ENCODE measurements at regions not wholly inside any gene's neighbourhood (a gene's known extent, or its start where the extent isn't known, plus 50 kb on each side); places are given as distances from the start of the nearest gene placed in this dataset.
A peak's percentile ranks its signal among the peaks of the same experiment; 100 is the strongest.

DNA sequence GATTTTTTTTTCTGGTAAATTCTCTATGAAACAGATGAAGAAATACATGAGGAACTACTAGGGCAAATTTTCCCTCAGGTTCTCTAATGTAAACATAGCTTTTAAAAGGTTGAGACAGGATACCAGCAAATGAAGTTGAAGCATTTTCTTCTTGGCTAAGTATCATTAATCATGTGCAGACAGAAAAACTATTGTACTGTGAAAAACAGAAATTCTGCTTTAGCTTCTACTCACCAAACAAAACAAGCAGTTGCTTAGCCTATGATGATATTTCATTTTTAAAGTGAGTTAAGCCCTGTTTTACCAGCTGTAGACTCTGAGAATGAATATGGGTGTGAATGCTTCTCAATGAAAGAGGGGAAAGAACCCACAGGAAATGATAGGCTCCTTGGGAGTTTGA, 358.9 kb downstream of the TRAM1L1 start:
- Histone ChIP-seq H3K9me2 (replicated peaks; ENCODE audit: low read depth, low read length) (no peaks in the 10 kb centered on the region), H3K79me2 (ENCODE audit: insufficient read depth, low read length) (no peaks in the 10 kb centered on the region), H3K4me2 (ENCODE audit: low read depth, low read length, poor library complexity, severe bottlenecking) (no peak overlapping the region), H3F3A (ENCODE audit: low read depth) (no peaks in the 10 kb centered on the region), H3K4me1 (ENCODE audit: insufficient read depth, low read length, poor library complexity, severe bottlenecking) (no peaks in the 10 kb centered on the region), H3K36me3 (ENCODE audit: insufficient read depth, low read length) (no peaks in the 10 kb centered on the region), H3K27me3 (ENCODE audit: insufficient read depth, low read length, poor library complexity, severe bottlenecking) (no peaks in the 10 kb centered on the region), H3K9me3 (ENCODE audit: insufficient read depth, low read depth, low read length) (no peaks in the 10 kb centered on the region), H3K9ac (ENCODE audit: low read depth, low read length, poor library complexity, severe bottlenecking) (no peak overlapping the region), H2AFZ (ENCODE audit: low read length) (no peak overlapping the region), H3K4me3 (ENCODE audit: low read length, poor library complexity, severe bottlenecking) (no peak overlapping the region), H4K20me1 (ENCODE audit: insufficient read depth, low read length, poor library complexity, severe bottlenecking) (no peaks in the 10 kb centered on the region)
- no peak for TF ChIP-seq EZH2phosphoT487 (IDR thresholded peaks at IDR 0.05; ENCODE audit: borderline replicate concordance)
- TF ChIP-seq, protein P1, sequence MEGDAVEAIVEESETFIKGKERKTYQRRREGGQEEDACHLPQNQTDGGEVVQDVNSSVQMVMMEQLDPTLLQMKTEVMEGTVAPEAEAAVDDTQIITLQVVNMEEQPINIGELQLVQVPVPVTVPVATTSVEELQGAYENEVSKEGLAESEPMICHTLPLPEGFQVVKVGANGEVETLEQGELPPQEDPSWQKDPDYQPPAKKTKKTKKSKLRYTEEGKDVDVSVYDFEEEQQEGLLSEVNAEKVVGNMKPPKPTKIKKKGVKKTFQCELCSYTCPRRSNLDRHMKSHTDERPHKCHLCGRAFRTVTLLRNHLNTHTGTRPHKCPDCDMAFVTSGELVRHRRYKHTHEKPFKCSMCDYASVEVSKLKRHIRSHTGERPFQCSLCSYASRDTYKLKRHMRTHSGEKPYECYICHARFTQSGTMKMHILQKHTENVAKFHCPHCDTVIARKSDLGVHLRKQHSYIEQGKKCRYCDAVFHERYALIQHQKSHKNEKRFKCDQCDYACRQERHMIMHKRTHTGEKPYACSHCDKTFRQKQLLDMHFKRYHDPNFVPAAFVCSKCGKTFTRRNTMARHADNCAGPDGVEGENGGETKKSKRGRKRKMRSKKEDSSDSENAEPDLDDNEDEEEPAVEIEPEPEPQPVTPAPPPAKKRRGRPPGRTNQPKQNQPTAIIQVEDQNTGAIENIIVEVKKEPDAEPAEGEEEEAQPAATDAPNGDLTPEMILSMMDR (conservative IDR thresholded peaks at IDR 0.05; ENCODE audit: low read length), result no peak

DNA sequence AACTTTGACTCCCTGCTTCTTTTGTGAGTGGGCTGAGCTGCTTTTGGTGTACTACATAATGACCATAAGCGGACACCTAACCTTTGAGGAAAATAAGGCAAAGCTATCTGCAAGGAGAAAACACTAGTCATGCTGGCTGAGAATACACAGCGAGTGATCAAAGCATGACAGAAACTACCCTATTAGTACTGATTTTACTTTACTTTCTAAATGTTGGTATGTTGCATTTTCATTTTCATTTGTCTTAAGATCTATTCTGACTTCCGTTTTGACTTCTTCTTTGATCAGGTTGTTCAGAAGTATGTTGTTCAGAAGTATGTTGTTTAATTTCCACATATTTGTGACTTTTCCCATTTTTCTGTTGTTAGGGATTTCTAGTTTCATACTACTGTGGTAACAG, 361.1 kb downstream of the TRAM1L1 start:
- no peaks in the 10 kb centered on the region for H3K27me3 ChIP-seq (ENCODE audit: insufficient read depth, low read length, poor library complexity, severe bottlenecking)
- H3K4me3 ChIP-seq (ENCODE audit: low read length, poor library complexity, severe bottlenecking), result no peak overlapping the region
- no peak overlapping the region for H3K4me2 ChIP-seq (ENCODE audit: low read depth, low read length, poor library complexity, severe bottlenecking)
- H3K36me3 ChIP-seq (ENCODE audit: insufficient read depth, low read length), result no peaks in the 10 kb centered on the region
- H4K20me1 ChIP-seq (ENCODE audit: insufficient read depth, low read length, poor library complexity, severe bottlenecking), result no peaks in the 10 kb centered on the region
- no peak overlapping the region for H3K9ac ChIP-seq (ENCODE audit: low read depth, low read length, poor library complexity, severe bottlenecking)
- H3F3A ChIP-seq (ENCODE audit: low read depth), result no peaks in the 10 kb centered on the region
- no peaks in the 10 kb centered on the region for H3K4me1 ChIP-seq (ENCODE audit: insufficient read depth, low read length, poor library complexity, severe bottlenecking)
- H3K9me2 ChIP-seq (replicated peaks; ENCODE audit: low read depth, low read length), result no peaks in the 10 kb centered on the region
- no peaks in the 10 kb centered on the region for H3K9me3 ChIP-seq (ENCODE audit: insufficient read depth, low read depth, low read length)
- no peak for TF ChIP-seq EZH2phosphoT487 (IDR thresholded peaks at IDR 0.05; ENCODE audit: borderline replicate concordance)
- TF ChIP-seq, protein P1 (conservative IDR thresholded peaks at IDR 0.05; ENCODE audit: low read length), result no peak
- 0 out of 2 replicates have a peak overlapping the region, but pooled peaks have one; percentile 2 for H2AFZ ChIP-seq (ENCODE audit: low read length)
- H3K79me2 ChIP-seq (ENCODE audit: insufficient read depth, low read length), result no peaks in the 10 kb centered on the region

DNA sequence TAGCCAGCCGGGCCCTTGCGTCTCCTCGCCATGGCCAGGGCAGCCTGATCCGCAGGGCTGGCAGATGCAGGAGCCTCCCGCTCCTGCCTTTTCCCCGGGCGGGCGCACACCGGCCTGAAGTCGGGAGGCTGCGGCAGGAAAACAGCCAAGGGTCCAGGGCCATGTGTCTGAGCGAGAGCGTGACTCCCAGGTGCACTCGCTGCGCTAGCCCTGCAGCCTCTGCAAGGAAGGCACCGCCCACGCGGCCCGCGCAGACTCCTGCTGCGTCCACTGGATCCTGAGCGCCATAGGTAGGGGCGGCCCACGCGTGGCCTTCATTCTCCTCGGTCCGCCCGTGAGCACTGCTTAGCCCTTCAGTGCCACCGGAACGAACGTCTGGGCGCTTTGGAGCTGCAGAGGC, 379.9 kb downstream of the TRAM1L1 start:
- Histone ChIP-seq H3K79me2 (ENCODE audit: insufficient read depth, low read length) (no peaks in the 10 kb centered on the region), H3K4me1 (ENCODE audit: insufficient read depth, low read length, poor library complexity, severe bottlenecking) (no peaks in the 10 kb centered on the region), H3K9me3 (ENCODE audit: insufficient read depth, low read depth, low read length) (no peaks in the 10 kb centered on the region), H3F3A (ENCODE audit: low read depth) (no peaks in the 10 kb centered on the region), H3K4me3 (ENCODE audit: low read length, poor library complexity, severe bottlenecking) (no peak overlapping the region), H3K9me2 (replicated peaks; ENCODE audit: low read depth, low read length) (no peaks in the 10 kb centered on the region), H3K9ac (ENCODE audit: low read depth, low read length, poor library complexity, severe bottlenecking) (no peak overlapping the region), H3K27me3 (ENCODE audit: insufficient read depth, low read length, poor library complexity, severe bottlenecking) (no peaks in the 10 kb centered on the region), H4K20me1 (ENCODE audit: insufficient read depth, low read length, poor library complexity, severe bottlenecking) (no peaks in the 10 kb centered on the region), H3K4me2 (ENCODE audit: low read depth, low read length, poor library complexity, severe bottlenecking) (no peak overlapping the region), H3K36me3 (ENCODE audit: insufficient read depth, low read length) (no peaks in the 10 kb centered on the region), H2AFZ (ENCODE audit: low read length) (no peak overlapping the region)
- no peak for TF ChIP-seq EZH2phosphoT487 (IDR thresholded peaks at IDR 0.05; ENCODE audit: borderline replicate concordance)
- TF ChIP-seq, protein P1 (conservative IDR thresholded peaks at IDR 0.05; ENCODE audit: low read length), result no peak
